ENCODE measurements at regions not wholly inside any gene's neighbourhood (a gene's known extent, or its start where the extent isn't known, plus 50 kb on each side); places are given as distances from the start of the nearest gene placed in this dataset.

- TF ChIP-seq EZH2phosphoT487 (IDR thresholded peaks at IDR 0.05; ENCODE audit: low read depth) (no peak), CTCF (IDR thresholded peaks at IDR 0.05; ENCODE audit: low read depth, low read length) (no peak)
These were observed 153.5 kb downstream of the HDGFL1 start for GRCh38 chr6:22722913-22723312.

Measured in OCI-LY3 (cell line).